A673 (cell line): ENCODE measurements at regions not wholly inside any gene's neighbourhood (a gene's known extent, or its start where the extent isn't known, plus 50 kb on each side); places are given as distances from the start of the nearest gene placed in this dataset.

Experiments
- BruUV-seq: library from RNA; stranded (reverse); fragments of 400-500 nt; replicated peaks from 2 replicates; lab custom pipeline; 2021; lab: Mats Ljungman, UMichigan
- CTCF ChIA-PET: fragments of 300-600 bp; sonication (Branson Sonifier 250); formaldehyde crosslinking; loops from one replicate; lab custom pipeline; 2022; ENCODE audit warnings: antibody characterized with exemption; lab: Charles Lee
- POLR2A ChIA-PET: fragments of 300-600 bp; sonication (Branson Sonifier 250); formaldehyde crosslinking; loops from one replicate; lab custom pipeline; 2022; ENCODE audit warnings: antibody characterized with exemption; ENCODE audit not compliant: low non-redundant PET; lab: Charles Lee
- DNase-seq: peaks from one replicate; pipeline ENCODE4 v3.0.0-alpha.2; 2015; ENCODE audit warnings: low spot score
- H3K27ac ChIP-seq: fragments of 200-600 bp; sonication (generic); 2 replicates; pipeline ENCODE4 v1.5.1; 2016; ENCODE audit warnings: mixed run types, low read depth, mild to moderate bottlenecking, mixed read lengths, antibody characterized with exemption, low read length; ENCODE audit not compliant: poor library complexity, severe bottlenecking
- H3K27me3 ChIP-seq: fragments of 200-600 bp; sonication (generic); replicated peaks from 2 replicates; pipeline ENCODE4 v1.6.1; 2017; ENCODE audit warnings: mixed run types, low read depth, mild to moderate bottlenecking, mixed read lengths, antibody characterized with exemption, low read length; ENCODE audit not compliant: insufficient read depth, poor library complexity
- H3K36me3 ChIP-seq: fragments of 200-600 bp; sonication (generic); 2 replicates; pipeline ENCODE4 v1.6.1; 2016; ENCODE audit warnings: mixed run types, mild to moderate bottlenecking, mixed read lengths, antibody characterized with exemption, low read length; ENCODE audit not compliant: insufficient read depth, poor library complexity, severe bottlenecking
- H3K4me1 ChIP-seq: fragments of 200-600 bp; sonication (generic); 2 replicates; pipeline ENCODE4 v1.6.1; 2017; ENCODE audit warnings: mixed run types, mild to moderate bottlenecking, mixed read lengths, antibody characterized with exemption, low read length; ENCODE audit not compliant: insufficient read depth, poor library complexity, severe bottlenecking
- H3K4me3 ChIP-seq: fragments of 200-600 bp; sonication (generic); 2 replicates; pipeline ENCODE4 v1.5.1; 2016; ENCODE audit warnings: low read depth, mixed run types, mild to moderate bottlenecking, mixed read lengths, low read length; ENCODE audit not compliant: poor library complexity, severe bottlenecking
- H3K9me3 ChIP-seq: fragments of 200-600 bp; sonication (generic); 2 replicates; pipeline ENCODE4 v1.6.1; 2016; ENCODE audit warnings: mixed run types, low read depth, mild to moderate bottlenecking, mixed read lengths, antibody characterized with exemption, low read length; ENCODE audit not compliant: poor library complexity, severe bottlenecking
- EZH2 ChIP-seq: fragments of 200-600 bp; sonication (generic); IDR thresholded peaks from 2 replicates; pipeline ENCODE4 v1.6.1; 2017; ENCODE audit warnings: borderline replicate concordance, low read depth, mild to moderate bottlenecking, mixed read lengths, antibody characterized with exemption, low read length; ENCODE audit not compliant: poor library complexity, severe bottlenecking
- intact Hi-C: fragments of 100-400 bp; cut with micrococcal nuclease; formaldehyde crosslinking; loops from one replicate; pipeline ENCODE4 v1.10.0; 2022; ENCODE audit not compliant: unreplicated experiment
- TF ChIP-seq, protein P1 (sequence below): fragments of 300-800, 200-600 bp; sonication (generic); conservative IDR thresholded peaks from 2 replicates; pipeline ENCODE4 v1.5.1; 2017; ENCODE audit warnings: low read depth, mild to moderate bottlenecking, antibody characterized with exemption, low read length, moderate library complexity, mixed read lengths

- intact Hi-C loops: no loop called here
- no peaks in the 10 kb centered on the region for H3K9me3 ChIP-seq
- CTCF ChIA-PET: no interaction called here
- H3K27me3 ChIP-seq: no peaks in the 10 kb centered on the region
- H3K36me3 ChIP-seq: no peaks in the 10 kb centered on the region
- no peak overlapping the region for H3K4me3 ChIP-seq
- POLR2A ChIA-PET: no interaction called here
- no TSS peak for BruUV-seq
- no peaks in the 10 kb centered on the region for H3K4me1 ChIP-seq
- H3K27ac ChIP-seq: no peak overlapping the region
- TF ChIP-seq EZH2: no peak
- TF ChIP-seq, protein P1, sequence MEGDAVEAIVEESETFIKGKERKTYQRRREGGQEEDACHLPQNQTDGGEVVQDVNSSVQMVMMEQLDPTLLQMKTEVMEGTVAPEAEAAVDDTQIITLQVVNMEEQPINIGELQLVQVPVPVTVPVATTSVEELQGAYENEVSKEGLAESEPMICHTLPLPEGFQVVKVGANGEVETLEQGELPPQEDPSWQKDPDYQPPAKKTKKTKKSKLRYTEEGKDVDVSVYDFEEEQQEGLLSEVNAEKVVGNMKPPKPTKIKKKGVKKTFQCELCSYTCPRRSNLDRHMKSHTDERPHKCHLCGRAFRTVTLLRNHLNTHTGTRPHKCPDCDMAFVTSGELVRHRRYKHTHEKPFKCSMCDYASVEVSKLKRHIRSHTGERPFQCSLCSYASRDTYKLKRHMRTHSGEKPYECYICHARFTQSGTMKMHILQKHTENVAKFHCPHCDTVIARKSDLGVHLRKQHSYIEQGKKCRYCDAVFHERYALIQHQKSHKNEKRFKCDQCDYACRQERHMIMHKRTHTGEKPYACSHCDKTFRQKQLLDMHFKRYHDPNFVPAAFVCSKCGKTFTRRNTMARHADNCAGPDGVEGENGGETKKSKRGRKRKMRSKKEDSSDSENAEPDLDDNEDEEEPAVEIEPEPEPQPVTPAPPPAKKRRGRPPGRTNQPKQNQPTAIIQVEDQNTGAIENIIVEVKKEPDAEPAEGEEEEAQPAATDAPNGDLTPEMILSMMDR: no peak
- DNase-seq: no peak
Measured at GRCh38 chr3:187987924-187988323, 166.0 kb upstream of the LPP start.

- no peak overlapping the region for H3K4me3 ChIP-seq
- no peak overlapping the region for H3K27ac ChIP-seq
- TF ChIP-seq EZH2: no peak
- TF ChIP-seq, protein P1: no peak
- no peaks in the 10 kb centered on the region for H3K36me3 ChIP-seq
- BruUV-seq: no TSS peak
- no peaks in the 10 kb centered on the region for H3K27me3 ChIP-seq
- intact Hi-C loops: no loop called here
- DNase-seq: no peak
- no peaks in the 10 kb centered on the region for H3K4me1 ChIP-seq
- ChIA-PET POLR2A (no interaction called here), CTCF (no interaction called here)
- H3K9me3 ChIP-seq: no peaks in the 10 kb centered on the region
Measured at GRCh38 chr3:187989575-187990153, 164.3 kb upstream of the LPP start.

DNA sequence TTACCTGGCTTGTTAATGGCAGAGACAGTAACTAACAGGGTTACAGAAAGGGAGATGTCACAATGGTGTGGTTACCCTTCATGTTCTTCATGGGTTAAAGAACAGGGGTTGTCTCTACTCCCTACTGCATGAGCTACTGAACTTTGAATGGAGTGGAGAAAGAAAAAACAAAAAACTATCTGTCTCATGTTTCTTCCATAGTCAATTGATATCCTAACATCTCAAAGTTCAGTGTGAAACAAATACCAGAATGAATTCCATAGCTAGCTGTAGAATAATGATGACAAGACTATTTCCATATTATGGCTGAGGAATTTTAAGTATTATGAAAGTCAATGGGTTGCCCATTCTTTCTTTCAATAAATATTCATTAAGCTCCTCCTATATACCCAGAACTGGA is 161.3 kb upstream of the LPP start:
- H3K4me1 ChIP-seq: no peaks in the 10 kb centered on the region
- BruUV-seq: no TSS peak
- POLR2A ChIA-PET: no interaction called here
- no peak for DNase-seq
- no peaks in the 10 kb centered on the region for H3K27me3 ChIP-seq
- intact Hi-C loops: no loop called here
- H3K36me3 ChIP-seq: no peaks in the 10 kb centered on the region
- no peak overlapping the region for H3K4me3 ChIP-seq
- CTCF ChIA-PET: no interaction called here
- no peak overlapping the region for H3K27ac ChIP-seq
- TF ChIP-seq, protein P1: no peak
- no peak for TF ChIP-seq EZH2
- no peaks in the 10 kb centered on the region for H3K9me3 ChIP-seq
